IPS-NIHi11 (cell line): ENCODE measurements at regions not wholly inside any gene's neighbourhood (a gene's known extent, or its start where the extent isn't known, plus 50 kb on each side); places are given as distances from the start of the nearest gene placed in this dataset.
"Not testable (repeated sequence)": the region's sequence is repeated elsewhere in the genome, so short reads cannot be mapped to it uniquely, and the experiment has no call there.

Experiments
- DNase-seq: peaks from one replicate; pipeline ENCODE4 v3.0.0; 2012; ENCODE audit warnings: mixed read lengths, low spot score

DNA sequence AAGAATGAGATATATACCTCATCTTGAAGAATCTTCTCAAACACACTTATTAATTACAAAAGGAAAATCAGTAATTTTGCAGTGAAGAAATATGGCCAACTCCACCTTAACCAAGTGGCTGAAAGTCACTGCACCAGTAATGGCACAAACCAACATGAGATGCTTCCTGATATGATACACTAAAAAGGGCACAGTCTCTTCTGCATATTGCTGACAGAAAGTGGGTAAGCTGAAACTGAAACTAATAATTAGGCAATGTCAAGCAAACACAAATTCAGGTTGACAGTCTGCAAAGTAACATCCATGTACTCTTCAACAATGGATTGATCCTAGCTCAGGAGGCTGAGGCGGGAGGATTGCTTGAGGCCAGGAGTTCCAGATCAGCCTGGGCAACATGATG, 56.1 kb downstream of the ZNF22 start:
- DNase-seq, result not testable (repeated sequence)

GRCh38 chr10:45058580-45058979, 57.9 kb downstream of the ZNF22 start:
- no peak for DNase-seq

DNA sequence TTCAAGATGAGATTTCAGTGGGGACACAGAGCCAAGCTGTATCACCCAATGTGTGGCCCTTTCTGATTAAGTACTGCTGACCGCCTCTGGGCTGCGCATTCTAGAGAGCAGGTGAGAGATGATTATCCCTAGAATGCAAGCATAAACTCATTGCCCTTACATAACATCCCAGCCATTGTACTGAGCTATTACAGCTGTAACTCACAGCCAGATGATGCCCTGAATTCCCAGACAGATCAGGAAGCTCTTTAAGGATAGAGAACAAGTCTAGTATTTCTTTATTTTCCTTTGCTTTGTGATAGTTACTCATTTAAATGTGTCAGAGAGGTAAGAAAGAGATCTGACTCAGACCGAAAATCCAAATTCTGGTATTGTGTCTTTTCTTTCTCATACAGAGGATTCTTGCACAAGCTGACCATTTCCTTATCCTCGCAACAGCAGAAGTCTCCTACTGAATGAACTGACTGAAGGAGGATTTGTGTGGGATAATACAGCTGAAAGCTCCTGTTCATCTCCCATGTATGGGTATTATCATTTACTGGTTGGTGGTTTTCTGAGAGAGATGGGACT, 58.4 kb downstream of the ZNF22 start:
- no peak for DNase-seq

- no peak for DNase-seq
These were observed 58.9 kb downstream of the ZNF22 start for GRCh38 chr10:45059632-45060031.

DNA sequence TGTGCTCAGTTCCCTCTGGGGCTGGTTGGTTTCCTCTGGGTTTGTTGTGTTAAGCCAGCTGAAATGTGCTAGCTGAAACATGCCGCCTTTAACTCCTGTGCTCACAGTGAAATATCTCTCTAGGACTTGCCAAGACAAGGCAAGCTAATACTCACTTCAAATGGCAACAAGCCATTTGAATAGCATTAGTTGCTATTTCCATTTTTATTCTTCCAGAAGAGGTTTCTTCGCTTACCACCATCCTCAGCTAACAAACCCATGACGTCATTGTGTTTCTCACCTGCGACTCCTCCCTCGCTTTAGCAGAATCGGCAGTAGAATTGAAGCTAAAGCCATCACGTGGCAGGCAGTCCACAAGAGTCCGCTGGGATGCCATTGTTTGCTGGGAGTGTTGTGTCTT, 61.3 kb downstream of the ZNF22 start:
- no peak for DNase-seq

DNA sequence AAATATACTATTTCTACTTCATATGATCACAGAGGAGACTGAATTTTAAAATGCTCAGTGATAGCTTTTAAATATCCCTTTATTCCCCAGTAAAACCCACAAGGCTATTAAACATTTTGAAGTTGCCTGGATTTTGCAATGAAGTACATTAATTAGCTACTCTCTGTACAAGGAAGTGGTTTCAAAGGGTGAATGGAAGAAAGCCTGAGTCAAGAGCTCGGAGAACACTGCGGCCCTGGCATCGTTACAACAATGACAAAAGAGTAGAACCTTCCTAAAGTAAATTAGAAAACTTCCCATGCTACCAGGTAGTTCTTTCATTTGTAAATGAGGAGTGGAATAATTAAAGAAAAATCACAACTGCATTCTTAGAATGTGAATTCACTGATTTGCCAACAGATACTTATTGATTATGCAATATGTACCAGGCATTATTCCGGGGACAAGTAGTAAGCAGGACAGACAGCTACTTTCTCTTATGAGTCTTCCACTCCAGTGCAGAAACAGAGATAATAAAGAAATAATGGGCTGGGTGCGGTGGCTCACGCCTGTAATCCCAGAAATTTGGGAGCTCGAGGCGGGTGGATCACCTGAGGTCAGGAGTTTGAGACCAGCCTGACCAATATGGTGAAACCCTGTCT, 63.0 kb downstream of the ZNF22 start:
- DNase-seq, result no peak

GRCh38 chr10:45064998-45065397, 64.3 kb downstream of the ZNF22 start:
- no peak for DNase-seq

DNA sequence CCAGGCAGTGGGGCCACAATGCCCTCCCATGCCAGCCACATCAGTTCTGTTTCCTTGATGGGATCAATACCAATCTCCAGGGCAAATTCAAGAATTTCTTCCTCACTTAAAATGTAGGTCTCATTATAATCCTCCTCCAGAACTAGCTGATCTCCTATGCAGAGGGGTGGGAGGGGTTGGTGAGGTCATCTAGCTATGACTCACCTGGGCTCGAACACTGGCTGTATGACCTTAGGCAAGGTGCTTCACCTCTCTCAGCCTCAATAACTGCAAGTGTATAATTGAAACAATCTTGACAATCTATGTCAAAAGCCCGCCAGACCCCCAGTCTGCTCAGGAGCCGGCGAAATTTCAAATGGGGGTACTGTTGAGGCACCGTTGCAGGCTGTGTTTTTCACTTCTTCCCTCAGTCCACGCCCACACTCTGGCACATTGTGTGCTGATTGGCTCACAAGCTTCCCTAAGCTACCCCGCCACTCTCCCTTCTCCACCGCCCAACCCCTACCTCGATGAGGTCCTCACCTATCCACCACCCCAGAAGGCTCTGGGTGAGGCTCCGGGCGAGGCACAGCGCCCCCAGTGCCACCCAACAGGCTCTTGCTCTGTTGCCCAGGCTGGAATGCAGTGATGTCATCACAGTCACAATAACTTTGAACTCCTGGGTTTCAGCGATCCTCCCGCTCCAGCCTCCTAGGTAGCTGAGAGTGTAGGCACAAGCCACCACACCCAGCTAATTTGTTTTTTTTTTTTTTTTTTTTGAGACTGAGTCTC, 70.5 kb downstream of the ZNF22 start:
- DNase-seq, result no peak

- no peak for DNase-seq
These were observed 74.5 kb downstream of the ZNF22 start for GRCh38 chr10:45075216-45075615.

DNA sequence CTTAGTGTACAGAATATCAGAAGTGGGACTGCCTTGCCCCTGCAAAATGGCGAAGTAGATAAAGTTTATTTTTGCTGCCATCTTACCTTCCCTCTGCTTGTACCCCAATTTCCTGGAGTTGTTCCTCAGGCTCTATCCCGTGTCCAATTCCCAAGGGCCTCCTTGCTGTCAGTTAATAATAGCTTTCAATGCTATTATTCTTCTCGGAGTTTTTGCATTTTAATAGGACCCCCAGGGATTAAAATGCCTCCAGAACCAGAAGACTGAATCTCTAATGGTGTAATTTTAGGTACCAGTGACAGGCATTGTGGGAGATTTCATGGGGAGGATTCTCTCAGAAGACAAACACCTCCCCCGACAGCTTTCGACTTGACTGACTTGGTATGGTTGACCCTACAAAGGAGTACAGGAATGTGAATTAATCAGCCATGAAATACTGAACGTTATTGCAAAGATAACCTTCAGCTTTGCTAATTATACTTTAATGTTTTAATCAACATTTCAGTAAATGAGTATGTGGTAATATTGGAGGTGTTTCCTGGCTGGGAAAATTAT, 75.2 kb downstream of the ZNF22 start:
- DNase-seq, result no peak

GRCh38 chr10:45076891-45077290, 76.2 kb downstream of the ZNF22 start:
- DNase-seq, result no peak

DNA sequence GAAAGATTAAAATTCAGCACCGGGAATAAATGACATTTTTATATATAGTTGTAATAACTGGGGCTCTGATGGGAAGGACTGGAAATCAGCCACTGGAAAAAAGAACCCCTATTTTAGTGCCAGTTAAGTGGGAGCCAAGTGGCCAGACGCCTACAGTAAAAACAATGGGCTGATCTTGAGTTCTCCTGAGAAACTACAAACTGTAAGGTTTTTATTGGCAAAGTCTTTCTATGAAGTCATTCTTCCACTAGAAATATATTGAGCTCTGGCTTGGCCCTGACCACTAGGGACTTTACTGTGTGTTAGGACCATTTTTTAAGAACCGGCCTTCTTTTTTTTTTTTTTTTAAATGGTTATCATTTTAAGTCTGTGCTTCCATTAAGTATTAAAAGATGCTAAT, 79.6 kb downstream of the ZNF22 start:
- DNase-seq, result no peak

GRCh38 chr10:45082176-45082575, 81.5 kb downstream of the ZNF22 start:
- DNase-seq, result no peak

DNA sequence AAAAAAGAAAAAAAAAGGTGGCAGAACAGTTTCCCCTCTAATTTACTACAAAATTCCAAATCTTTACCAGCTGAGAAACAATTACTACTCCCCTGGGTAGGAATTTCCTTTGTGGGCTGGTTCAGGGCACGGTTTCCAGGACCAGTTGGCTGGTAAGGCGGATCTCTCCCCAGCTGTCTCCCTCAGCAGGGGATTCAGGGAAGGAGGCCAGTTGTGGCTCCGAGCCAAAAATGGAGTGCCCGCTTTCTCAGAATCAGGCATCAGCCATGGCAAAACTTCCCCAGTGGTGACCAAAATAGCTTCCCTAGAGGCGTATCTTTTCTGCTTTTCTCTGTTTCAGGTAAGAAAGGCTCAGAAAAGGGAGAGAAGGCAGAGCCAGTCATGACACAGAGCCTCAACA, 91.2 kb downstream of the ZNF22 start:
- DNase-seq, result no peak

- no peak for DNase-seq
These were observed 93.2 kb downstream of the ZNF22 start for GRCh38 chr10:45093945-45094344.

GRCh38 chr10:45095286-45095685, 94.6 kb downstream of the ZNF22 start:
- DNase-seq, result no peak

DNA sequence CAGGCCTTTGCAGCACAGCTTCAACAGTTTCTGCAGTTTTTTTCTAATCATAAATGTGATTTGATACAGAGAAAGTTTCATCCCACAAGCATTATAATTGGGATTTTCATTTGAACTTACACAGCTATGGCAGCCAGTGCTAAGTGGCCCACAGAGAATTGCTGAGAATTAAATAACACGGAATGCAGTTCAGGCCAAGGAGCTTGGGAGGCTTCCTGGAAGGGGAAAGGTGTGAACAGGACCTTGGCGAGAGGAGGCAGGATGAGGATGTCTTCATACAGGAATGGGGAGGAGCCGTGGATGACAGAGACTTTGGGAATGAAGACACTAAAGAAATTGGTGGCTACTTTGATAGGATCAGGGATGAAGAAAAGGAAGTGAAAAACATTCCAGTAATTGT, 95.3 kb downstream of the ZNF22 start:
- DNase-seq, result no peak

- DNase-seq, result no peak
These were observed 99.7 kb downstream of the ZNF22 start for GRCh38 chr10:45100429-45100828.

GRCh38 chr10:45104674-45105073, 104.0 kb downstream of the ZNF22 start:
- no peak for DNase-seq

DNA sequence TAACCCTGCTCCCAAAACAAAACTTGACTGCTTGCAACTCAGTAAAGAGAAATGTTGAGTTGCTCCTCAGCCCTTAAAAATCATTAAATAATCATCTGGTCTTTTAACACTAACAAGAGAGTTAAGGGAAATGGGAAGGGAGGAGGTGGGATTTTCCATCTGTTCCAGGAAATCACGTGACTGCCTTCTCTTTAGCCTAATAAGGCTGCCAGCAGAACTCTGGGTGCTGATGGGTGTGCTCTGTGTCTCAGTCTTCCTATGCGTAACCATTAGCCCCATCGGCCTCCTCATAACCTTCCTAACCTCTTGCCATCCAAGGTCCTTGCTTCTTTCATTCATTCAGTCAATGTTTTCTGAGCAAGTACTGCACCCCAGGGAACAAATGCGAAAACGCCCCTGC, 104.6 kb downstream of the ZNF22 start:
- not testable (repeated sequence) for DNase-seq

GRCh38 chr10:45106236-45106856, 105.6 kb downstream of the ZNF22 start:
- no peak for DNase-seq

- no peak for DNase-seq
These were observed 110.8 kb downstream of the ZNF22 start for GRCh38 chr10:45111509-45111908.

- DNase-seq, result not testable (repeated sequence)
These were observed 117.2 kb downstream of the ZNF22 start for GRCh38 chr10:45117940-45118339.
